ENCODE measurements at regions not wholly inside any gene's neighbourhood (a gene's known extent, or its start where the extent isn't known, plus 50 kb on each side); places are given as distances from the start of the nearest gene placed in this dataset.

DNA sequence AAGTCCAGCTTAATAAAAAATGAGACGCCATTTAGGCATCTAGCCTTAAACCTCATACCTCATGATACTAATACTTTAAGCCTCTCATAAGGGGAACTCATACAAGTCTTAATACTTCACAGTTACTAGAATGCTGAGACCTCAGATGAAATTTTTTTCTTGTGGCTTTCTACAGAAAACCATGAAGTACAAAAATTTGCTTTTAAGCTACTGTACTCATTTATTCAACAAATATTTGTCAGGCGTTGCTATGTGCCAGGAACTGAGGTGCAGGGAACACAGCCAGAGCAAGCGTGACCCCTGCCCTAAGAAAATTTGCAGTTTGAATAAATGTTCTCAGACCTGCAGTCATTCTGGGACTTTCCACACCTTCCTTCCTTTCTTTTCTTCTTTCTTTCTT lies 150.6 kb downstream of the MRPL39 start:
- TF ChIP-seq, protein P1, sequence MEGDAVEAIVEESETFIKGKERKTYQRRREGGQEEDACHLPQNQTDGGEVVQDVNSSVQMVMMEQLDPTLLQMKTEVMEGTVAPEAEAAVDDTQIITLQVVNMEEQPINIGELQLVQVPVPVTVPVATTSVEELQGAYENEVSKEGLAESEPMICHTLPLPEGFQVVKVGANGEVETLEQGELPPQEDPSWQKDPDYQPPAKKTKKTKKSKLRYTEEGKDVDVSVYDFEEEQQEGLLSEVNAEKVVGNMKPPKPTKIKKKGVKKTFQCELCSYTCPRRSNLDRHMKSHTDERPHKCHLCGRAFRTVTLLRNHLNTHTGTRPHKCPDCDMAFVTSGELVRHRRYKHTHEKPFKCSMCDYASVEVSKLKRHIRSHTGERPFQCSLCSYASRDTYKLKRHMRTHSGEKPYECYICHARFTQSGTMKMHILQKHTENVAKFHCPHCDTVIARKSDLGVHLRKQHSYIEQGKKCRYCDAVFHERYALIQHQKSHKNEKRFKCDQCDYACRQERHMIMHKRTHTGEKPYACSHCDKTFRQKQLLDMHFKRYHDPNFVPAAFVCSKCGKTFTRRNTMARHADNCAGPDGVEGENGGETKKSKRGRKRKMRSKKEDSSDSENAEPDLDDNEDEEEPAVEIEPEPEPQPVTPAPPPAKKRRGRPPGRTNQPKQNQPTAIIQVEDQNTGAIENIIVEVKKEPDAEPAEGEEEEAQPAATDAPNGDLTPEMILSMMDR (IDR thresholded peaks at IDR 0.05): no peak
- TF ChIP-seq POLR2A (IDR thresholded peaks at IDR 0.05): no peak
- no peak for TF ChIP-seq EP300 (IDR thresholded peaks at IDR 0.05)
- no peak for TF ChIP-seq POLR2AphosphoS5 (IDR thresholded peaks at IDR 0.05)
